K562 (cell line): ENCODE measurements at regions not wholly inside any gene's neighbourhood (a gene's known extent, or its start where the extent isn't known, plus 50 kb on each side); places are given as distances from the start of the nearest gene placed in this dataset.

Experiments used
- ATAC-seq: fragments of 200-7000 bp; cut with Tn5 transposase; 3 replicates; pipeline ENCODE4 v1.9.1; 2020; ENCODE audit warnings: moderate library complexity
- BruUV-seq: library from RNA; stranded (reverse); fragments of 400-500 nt; replicated peaks from 2 replicates; lab custom pipeline; 2021; lab: Mats Ljungman, UMichigan
- CTCF ChIA-PET: fragments of 300-600 bp; formaldehyde crosslinking; extraction: SDS; loops from one replicate; lab custom pipeline; 2021; ENCODE audit warnings: low intra/inter-chr PET ratio; lab: Yijun Ruan, JAX
- POLR2A ChIA-PET: fragments of 300-600, 350-650 bp; sonication (Branson Sonifier 250); formaldehyde crosslinking; extraction: SDS; loops from one replicate; lab custom pipeline; 2021; ENCODE audit warnings: antibody characterized with exemption, inconsistent platforms; lab: Yijun Ruan, JAX
- DNase-seq, 4 experiments: peaks; one replicate each; pipeline versions ENCODE4 v3.0.0 to v3.0.0-alpha.2; 2011 to 2018; ENCODE audit warnings: low spot score in 3 of 4, mixed read lengths in 3 of 4; ENCODE audit errors: extremely low read depth in 1 of 4
- FAIRE-seq: peaks from 2 replicates; lab custom pipeline; 2011; peaks lifted over from hg19 to GRCh38; lab: Jason Lieb, UNC
- H2AFZ ChIP-seq: 2 replicates; pipeline ENCODE4 v1.6.0; 2011; ENCODE audit warnings: low read depth, low read length, control low read depth, inconsistent platforms
- H3K27ac ChIP-seq: fragments of 200-600 bp; 3 replicates; pipeline ENCODE4 v1.8.0; 2011; ENCODE audit warnings: low read depth, mild to moderate bottlenecking, control low read depth, inconsistent platforms, low read length, moderate library complexity, mixed read lengths; ENCODE audit errors: extremely low read depth
- H3K27me3 ChIP-seq, 2 experiments: fragments of 300-600 bp in 1 of 2; 2 replicates in 1 of 2; 3 replicates in 1 of 2; pipeline versions ENCODE4 v1.6.0 to v1.8.0; 2011; ENCODE audit warnings: inconsistent platforms in 2 of 2, low read length in 2 of 2, mild to moderate bottlenecking in 1 of 2, mixed read lengths in 1 of 2, moderate library complexity in 1 of 2; ENCODE audit not compliant: control insufficient read depth in 2 of 2, insufficient read depth in 2 of 2
- H3K36me3 ChIP-seq: fragments of 300-600 bp; 3 replicates; pipeline ENCODE4 v1.8.0; 2011; ENCODE audit warnings: mild to moderate bottlenecking, low read length, inconsistent platforms; ENCODE audit not compliant: control insufficient read depth, insufficient read depth
- H3K4me1 ChIP-seq, 2 experiments: fragments of 200-600 bp in 1 of 2; replicated peaks in 1 of 2; 2 replicates in 1 of 2; 3 replicates in 1 of 2; pipeline versions ENCODE4 v1.5.1 to v1.8.0; 2011; ENCODE audit warnings: inconsistent platforms in 2 of 2, low read length in 2 of 2, mild to moderate bottlenecking in 1 of 2, mixed read lengths in 1 of 2, moderate library complexity in 1 of 2; ENCODE audit not compliant: control insufficient read depth in 2 of 2, insufficient read depth in 2 of 2
- H3K4me2 ChIP-seq: 2 replicates; pipeline ENCODE4 v1.6.1; 2011; ENCODE audit warnings: low read length, control low read depth, inconsistent platforms, mixed read lengths; ENCODE audit not compliant: insufficient read depth
- H3K4me3 ChIP-seq: fragments of 200-600 bp; sonication (generic), shearing (Covaris generic); 2 replicates; pipeline ENCODE4 v1.5.1; 2016; ENCODE audit warnings: control low read depth, inconsistent platforms
- H3K79me2 ChIP-seq: fragments of 200-600 bp; 3 replicates; pipeline ENCODE4 v1.8.0; 2011; ENCODE audit warnings: low read length, inconsistent platforms; ENCODE audit not compliant: control insufficient read depth, insufficient read depth
- H3K9ac ChIP-seq, 2 experiments: 2 replicates each; pipeline versions ENCODE4 v1.6.0 to v1.6.1; 2011; ENCODE audit warnings: low read depth in 2 of 2, low read length in 2 of 2, control low read depth in 1 of 2, inconsistent platforms in 1 of 2, mild to moderate bottlenecking in 1 of 2, mixed read lengths in 1 of 2; ENCODE audit not compliant: insufficient read depth in 1 of 2
- H3K9me1 ChIP-seq: one replicate; pipeline ENCODE4 v1.6.0; 2011; ENCODE audit warnings: inconsistent platforms, mild to moderate bottlenecking, low read length, moderate library complexity; ENCODE audit not compliant: control insufficient read depth, insufficient read depth
- H3K9me3 ChIP-seq: replicated peaks from 2 replicates; pipeline ENCODE4 v1.5.1; 2011; ENCODE audit warnings: low read depth, low read length, inconsistent platforms; ENCODE audit not compliant: control insufficient read depth, insufficient read depth
- H4K20me1 ChIP-seq: replicated peaks from 2 replicates; pipeline ENCODE4 v1.6.1; 2011; ENCODE audit warnings: low read length, inconsistent platforms, mixed read lengths; ENCODE audit not compliant: control insufficient read depth, insufficient read depth
- CBX8 ChIP-seq: fragments of 200-600 bp; sonication (generic); IDR thresholded peaks from 2 replicates; pipeline ENCODE4 v1.6.1; 2012; ENCODE audit warnings: borderline replicate concordance, mixed run types, low read depth, mild to moderate bottlenecking, moderate library complexity, mixed read lengths, low read length, control low read depth, inconsistent platforms; ENCODE audit not compliant: poor library complexity, severe bottlenecking; ENCODE audit errors: extremely low read depth
- ERF ChIP-seq: fragments of 450-650 bp; formaldehyde crosslinking; IDR thresholded peaks from 2 replicates; pipeline ENCODE4 v1.4.0; 2020; ENCODE audit warnings: mild to moderate bottlenecking, mixed read lengths
- HBP1 ChIP-seq: fragments of 450-650 bp; formaldehyde crosslinking; IDR thresholded peaks from 2 replicates; pipeline ENCODE4 v1.4.0; 2022; ENCODE audit warnings: missing genetic modification characterization
- MXD1 ChIP-seq: fragments of 250-450 bp; sonication (Bioruptor Pico); IDR thresholded peaks from 2 replicates; pipeline ENCODE4 v1.8.0; 2021; ENCODE audit warnings: borderline replicate concordance, mild to moderate bottlenecking, moderate library complexity; ENCODE audit not compliant: poor library complexity, severe bottlenecking
- RBM25 ChIP-seq: fragments of 200-400 bp; formaldehyde crosslinking; IDR thresholded peaks from 2 replicates; pipeline ENCODE4 v1.6.1; 2018; ENCODE audit warnings: low read length, low read depth, moderate library complexity; ENCODE audit not compliant: severe bottlenecking
- SMAD1 ChIP-seq: fragments of 150-350 bp; IDR thresholded peaks from 2 replicates; pipeline ENCODE4 v1.6.1; 2014; ENCODE audit warnings: low read length, low read depth; ENCODE audit not compliant: partially characterized antibody
- SMARCA4 ChIP-seq: fragments of 450-650 bp; IDR thresholded peaks from 2 replicates; pipeline ENCODE4 v1.6.1; 2016
- STAT6 ChIP-seq: sonication (generic); formaldehyde crosslinking; IDR thresholded peaks from 2 replicates; pipeline ENCODE4 v1.8.1; 2023; ENCODE audit warnings: mild to moderate bottlenecking, missing genetic modification reagents
- TBP ChIP-seq: optimal IDR thresholded peaks from 2 replicates; pipeline ENCODE3; 2011; ENCODE audit warnings: low read depth, low read length, improper control_type of control experiment
- TEAD1 ChIP-seq, 2 experiments: fragments of 450-650 bp in 1 of 2; sonication (generic) in 1 of 2; formaldehyde crosslinking; IDR thresholded peaks; 2 replicates each; pipeline versions ENCODE4 v1.4.0 to v1.8.0; 2020 to 2022; ENCODE audit warnings: mild to moderate bottlenecking in 2 of 2, missing genetic modification reagents in 1 of 2
- VEZF1 ChIP-seq: fragments of 200-800 bp; sonication (Bioruptor generic); IDR thresholded peaks from 2 replicates; pipeline ENCODE4 v1.6.1; 2017; ENCODE audit warnings: missing genetic modification characterization, missing compliant biosample characterization
- ZNF146 ChIP-seq: IDR thresholded peaks from one replicate; pipeline ENCODE4 v1.6.1; 2018; ENCODE audit warnings: missing compliant biosample characterization; ENCODE audit not compliant: unreplicated experiment
- ZNF408 ChIP-seq: fragments of 250-450 bp; sonication (Bioruptor Pico); IDR thresholded peaks from 2 replicates; pipeline ENCODE4 v1.4.0; 2020; ENCODE audit warnings: low read depth, mild to moderate bottlenecking, moderate library complexity
- ZNF512 ChIP-seq: IDR thresholded peaks from 2 replicates; pipeline ENCODE4 v1.6.1; 2016; ENCODE audit warnings: missing genetic modification characterization, missing compliant biosample characterization
- ZNF764 ChIP-seq: fragments of 250-450 bp; sonication (Bioruptor Pico); IDR thresholded peaks from 2 replicates; pipeline ENCODE4 v1.4.0; 2020; ENCODE audit warnings: low read depth, mild to moderate bottlenecking, moderate library complexity
- in situ Hi-C: fragments of 300-500 bp; cut with MboI; formaldehyde crosslinking; loops from 4 replicates; pipeline ENCODE4 v1.15.0; 2018; ENCODE audit warnings: inconsistent platforms, mixed read lengths
- intact Hi-C: fragments of 100-400 bp; cut with micrococcal nuclease; formaldehyde crosslinking; loops from 2 replicates; pipeline ENCODE4 v1.14.2; 2022

- POLR2A ChIA-PET, result no interaction called here
- no peak overlapping the region for H3K27ac ChIP-seq
- H3K9me3 ChIP-seq, result no peaks in the 10 kb centered on the region
- CTCF ChIA-PET, result no interaction called here
- H3K36me3 ChIP-seq, result no peaks in the 10 kb centered on the region
- intact Hi-C loops, result no loop called here
- H3K4me1 ChIP-seq, result no peaks in the 10 kb centered on the region
- ATAC-seq (no peak), FAIRE-seq (no peak), DNase-seq (no peak)
- in situ Hi-C loops, result no loop called here
- H3K4me2 ChIP-seq, result no peak overlapping the region
- BruUV-seq, result no TSS peak
- no peak overlapping the region for H2AFZ ChIP-seq
- H4K20me1 ChIP-seq, result no peaks in the 10 kb centered on the region
- H3K4me3 ChIP-seq, result no peak overlapping the region
- H3K27me3 ChIP-seq, result no peaks in the 10 kb centered on the region
- no peaks in the 10 kb centered on the region for H3K79me2 ChIP-seq
- no peaks in the 10 kb centered on the region for H3K9me1 ChIP-seq
- no peak overlapping the region for H3K9ac ChIP-seq
- no peak for TF ChIP-seq SMAD1
- TF ChIP-seq ZNF408 (CRISPR knock-in tag), result no peak
- no peak for TF ChIP-seq VEZF1 (CRISPR knock-in tag)
- no peak for TF ChIP-seq STAT6 (CRISPR knock-in tag)
- no peak for TF ChIP-seq TEAD1 (CRISPR knock-in tag; IDR thresholded peaks at IDR 0.05)
- no peak for TF ChIP-seq HBP1 (CRISPR knock-in tag)
- TF ChIP-seq ZNF764, result no peak
- no peak for TF ChIP-seq MXD1 (CRISPR knock-in tag)
- TF ChIP-seq SMARCA4, result no peak
- TF ChIP-seq ZNF512 (tag), result no peak
- TF ChIP-seq RBM25, result no peak
- TF ChIP-seq TBP, result no peak
- no peak for TF ChIP-seq CBX8
- TF ChIP-seq ERF, result no peak
- TF ChIP-seq ZNF146, result no peak
Observed at GRCh38 chr3:18132991-18133390, 292.1 kb downstream of the SATB1 start.
